SK-N-SH (cell line): ENCODE measurements at regions not wholly inside any gene's neighbourhood (a gene's known extent, or its start where the extent isn't known, plus 50 kb on each side); places are given as distances from the start of the nearest gene placed in this dataset.

Experiments used
- CTCF ChIA-PET: fragments of 300-600, 350-600 bp; formaldehyde crosslinking; extraction: SDS; loops from one replicate; lab custom pipeline; 2021; lab: Yijun Ruan, JAX
- POLR2A ChIA-PET: fragments of 350-600 bp; sonication (Branson Sonifier 250); formaldehyde crosslinking; extraction: SDS; loops from one replicate; lab custom pipeline; 2020; ENCODE audit warnings: antibody characterized with exemption, inconsistent platforms; lab: Yijun Ruan, JAX
- DNase-seq: peaks from one replicate; pipeline ENCODE4 v3.0.0; 2012
- H2AFZ ChIP-seq: fragments of 200-600 bp; sonication (generic); 2 replicates; pipeline ENCODE4 v1.8.1; 2016; ENCODE audit warnings: antibody characterized with exemption, mild to moderate bottlenecking, low read depth
- H3F3A ChIP-seq: fragments of 200-600 bp; sonication (generic); replicated peaks from 2 replicates; pipeline ENCODE3; 2016; ENCODE audit warnings: antibody characterized with exemption, mild to moderate bottlenecking; ENCODE audit not compliant: insufficient read depth
- H3K27ac ChIP-seq, 2 experiments: fragments of 200-500 bp in 1 of 2; fragments of 200-600 bp in 1 of 2; sonication (Bioruptor generic) in 1 of 2; sonication (generic), shearing (Covaris generic) in 1 of 2; 2 replicates each; pipeline versions ENCODE4 v1.5.1 to v1.6.1; 2014 to 2016; ENCODE audit warnings: low read depth in 2 of 2, inconsistent platforms in 1 of 2, low read length in 1 of 2, mild to moderate bottlenecking in 1 of 2, mixed read lengths in 1 of 2
- H3K27me3 ChIP-seq: fragments of 200-600 bp; sonication (generic), shearing (Covaris generic); 2 replicates; pipeline ENCODE4 v1.6.1; 2016; ENCODE audit warnings: mixed run types; ENCODE audit not compliant: insufficient read depth
- H3K36me3 ChIP-seq, 2 experiments: fragments of 200-500 bp in 1 of 2; fragments of 200-600 bp in 1 of 2; sonication (Bioruptor generic) in 1 of 2; sonication (generic) in 1 of 2; replicated peaks in 1 of 2; 2 replicates each; pipeline versions ENCODE3 to v1.5.1; 2014 to 2016; ENCODE audit warnings: low read length in 1 of 2, mild to moderate bottlenecking in 1 of 2; ENCODE audit not compliant: insufficient read depth in 2 of 2, control insufficient read depth in 1 of 2
- H3K4me1 ChIP-seq, 2 experiments: fragments of 200-500 bp in 1 of 2; fragments of 200-600 bp in 1 of 2; sonication (Bioruptor generic) in 1 of 2; sonication (generic), shearing (Covaris generic) in 1 of 2; 2 replicates each; pipeline versions ENCODE4 v1.5.1 to v1.6.1; 2014 to 2016; ENCODE audit warnings: low read depth in 1 of 2, low read length in 1 of 2, mixed run types in 1 of 2; ENCODE audit not compliant: insufficient read depth in 2 of 2, control insufficient read depth in 1 of 2
- H3K4me2 ChIP-seq: fragments of 200-600 bp; sonication (generic), shearing (Covaris generic); 2 replicates; pipeline ENCODE4 v1.6.1; 2017; ENCODE audit warnings: mixed run types
- H3K4me3 ChIP-seq, 2 experiments: fragments of 200-500 bp in 1 of 2; fragments of 200-600 bp in 1 of 2; sonication (Bioruptor generic) in 1 of 2; sonication (generic), shearing (Covaris generic) in 1 of 2; 2 replicates each; pipeline versions ENCODE4 v1.5.1 to v1.8.1; 2014 to 2016; ENCODE audit warnings: low read depth in 2 of 2, inconsistent platforms in 1 of 2, low read length in 1 of 2, mild to moderate bottlenecking in 1 of 2, mixed read lengths in 1 of 2, moderate library complexity in 1 of 2
- H3K79me2 ChIP-seq: fragments of 200-600 bp; sonication (generic); 2 replicates; pipeline ENCODE4 v1.8.1; 2017; ENCODE audit warnings: mild to moderate bottlenecking; ENCODE audit not compliant: insufficient read depth
- H3K9ac ChIP-seq: fragments of 200-600 bp; sonication (generic); 2 replicates; pipeline ENCODE4 v1.6.1; 2017; ENCODE audit warnings: mixed run types
- H3K9me2 ChIP-seq: fragments of 200-600 bp; sonication (generic); 2 replicates; pipeline ENCODE4 v1.6.1; 2017; ENCODE audit warnings: mixed run types
- H3K9me3 ChIP-seq: fragments of 200-600 bp; sonication (generic); 2 replicates; pipeline ENCODE4 v1.6.1; 2017; ENCODE audit warnings: mixed run types, mild to moderate bottlenecking, moderate library complexity
- H4K20me1 ChIP-seq: fragments of 200-600 bp; sonication (generic); 2 replicates; pipeline ENCODE4 v1.6.1; 2017; ENCODE audit warnings: mild to moderate bottlenecking, mixed run types; ENCODE audit not compliant: insufficient read depth
- ELF1 ChIP-seq: IDR thresholded peaks from 2 replicates; pipeline ENCODE4 v1.4.0; 2012
- EZH2phosphoT487 ChIP-seq: fragments of 200-600 bp; sonication (generic); IDR thresholded peaks from 2 replicates; pipeline ENCODE4 v1.6.1; 2017; ENCODE audit warnings: low read depth, mixed run types, mild to moderate bottlenecking, antibody characterized with exemption, moderate library complexity, borderline replicate concordance
- FOSL2 ChIP-seq: IDR thresholded peaks from 2 replicates; pipeline ENCODE4 v1.4.0; 2012; ENCODE audit warnings: low read depth, mild to moderate bottlenecking, moderate library complexity, borderline replicate concordance
- MXI1 ChIP-seq: IDR thresholded peaks from 2 replicates; pipeline ENCODE4 v1.6.1; 2012; ENCODE audit warnings: mild to moderate bottlenecking, low read depth, low read length, improper control_type of control experiment
- NFIC ChIP-seq: IDR thresholded peaks from 2 replicates; pipeline ENCODE4 v1.4.0; 2012; ENCODE audit warnings: borderline replicate concordance
- POLR2AphosphoS5 ChIP-seq: IDR thresholded peaks from 2 replicates; pipeline ENCODE4 v1.6.1; 2012; ENCODE audit warnings: low read depth, low read length
- RAD21 ChIP-seq: IDR thresholded peaks from 2 replicates; pipeline ENCODE4 v1.6.1; 2012; ENCODE audit warnings: mild to moderate bottlenecking, low read length
- RFX5 ChIP-seq: IDR thresholded peaks from 2 replicates; pipeline ENCODE4 v1.6.1; 2012; ENCODE audit warnings: mild to moderate bottlenecking, improper control_type of control experiment, low read length
- TAF1 ChIP-seq: IDR thresholded peaks from 2 replicates; pipeline ENCODE4 v1.6.1; 2012; ENCODE audit warnings: low read depth, mild to moderate bottlenecking, low read length, moderate library complexity, borderline replicate concordance
- YY1 ChIP-seq: IDR thresholded peaks from 2 replicates; pipeline ENCODE4 v1.4.0; 2012; ENCODE audit warnings: low read depth, mild to moderate bottlenecking
- WGBS: methylation state at CpG from one replicate; pipeline ENCODE4 v1.1.6; 2017; ENCODE audit warnings: low lambda C conversion rate; 5-methylcytosine and 5-hydroxymethylcytosine counted together
- TF ChIP-seq, protein P1 (sequence below): fragments of 150-350 bp; IDR thresholded peaks from 2 replicates; pipeline ENCODE4 v1.6.1; 2017; ENCODE audit warnings: antibody characterized with exemption, low read length, low read depth, borderline replicate concordance
- TF ChIP-seq, protein P2 (sequence below): fragments of 200-600 bp; sonication (generic); IDR thresholded peaks from 2 replicates; pipeline ENCODE4 v1.6.1; 2017; ENCODE audit warnings: antibody characterized with exemption, mild to moderate bottlenecking, moderate library complexity
- TF ChIP-seq, protein P3 (sequence below): IDR thresholded peaks from 2 replicates; pipeline ENCODE4 v1.6.1; 2012; ENCODE audit warnings: mild to moderate bottlenecking, low read depth, low read length, moderate library complexity
- TF ChIP-seq, protein P4 (sequence below): fragments of 150-350 bp; IDR thresholded peaks from 2 replicates; pipeline ENCODE4 v1.6.1; 2016; ENCODE audit warnings: mild to moderate bottlenecking, low read depth, low read length

DNA sequence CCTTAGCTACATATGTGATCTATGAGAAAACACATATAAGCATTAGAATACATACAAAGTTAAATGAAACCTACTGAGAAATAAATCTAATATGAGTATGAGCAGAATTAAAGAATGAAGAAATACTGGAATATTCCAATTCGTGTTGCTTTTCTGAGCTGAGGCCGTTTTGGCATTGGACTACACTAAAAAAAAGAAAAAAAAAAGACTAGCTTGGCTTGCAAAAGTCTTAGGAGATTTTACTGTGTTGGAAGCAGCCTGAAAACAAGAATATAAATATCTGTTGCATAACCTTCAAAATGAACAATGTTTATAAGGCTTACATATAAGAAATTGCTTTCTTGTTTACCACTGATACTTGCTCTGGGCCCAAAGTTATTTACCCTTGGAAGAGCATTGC is 562.8 kb downstream of the TMEM182 start:
- Histone ChIP-seq H3K4me3 (no peak overlapping the region), H3K9ac (no peak overlapping the region), H3K9me3 (no peaks in the 10 kb centered on the region), H3K36me3 (no peaks in the 10 kb centered on the region), H3K79me2 (no peaks in the 10 kb centered on the region), H3K4me2 (no peak overlapping the region), H3K27ac (no peak overlapping the region), H4K20me1 (no peaks in the 10 kb centered on the region), H2AFZ (no peak overlapping the region), H3F3A (no peaks in the 10 kb centered on the region), H3K4me1 (no peaks in the 10 kb centered on the region), H3K9me2 (no peaks in the 10 kb centered on the region), H3K27me3 (no peaks in the 10 kb centered on the region)
- ChIA-PET CTCF (interaction anchor here (0.9 kb wide), 1 partner anchor 11 kb away, joined by 3 read pairs; no protein-coding TSS in a partner anchor), POLR2A (no interaction called here)
- TF ChIP-seq POLR2AphosphoS5 = no peak
- TF ChIP-seq, protein P1, sequence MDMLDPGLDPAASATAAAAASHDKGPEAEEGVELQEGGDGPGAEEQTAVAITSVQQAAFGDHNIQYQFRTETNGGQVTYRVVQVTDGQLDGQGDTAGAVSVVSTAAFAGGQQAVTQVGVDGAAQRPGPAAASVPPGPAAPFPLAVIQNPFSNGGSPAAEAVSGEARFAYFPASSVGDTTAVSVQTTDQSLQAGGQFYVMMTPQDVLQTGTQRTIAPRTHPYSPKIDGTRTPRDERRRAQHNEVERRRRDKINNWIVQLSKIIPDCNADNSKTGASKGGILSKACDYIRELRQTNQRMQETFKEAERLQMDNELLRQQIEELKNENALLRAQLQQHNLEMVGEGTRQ = no peak
- TF ChIP-seq, protein P2, sequence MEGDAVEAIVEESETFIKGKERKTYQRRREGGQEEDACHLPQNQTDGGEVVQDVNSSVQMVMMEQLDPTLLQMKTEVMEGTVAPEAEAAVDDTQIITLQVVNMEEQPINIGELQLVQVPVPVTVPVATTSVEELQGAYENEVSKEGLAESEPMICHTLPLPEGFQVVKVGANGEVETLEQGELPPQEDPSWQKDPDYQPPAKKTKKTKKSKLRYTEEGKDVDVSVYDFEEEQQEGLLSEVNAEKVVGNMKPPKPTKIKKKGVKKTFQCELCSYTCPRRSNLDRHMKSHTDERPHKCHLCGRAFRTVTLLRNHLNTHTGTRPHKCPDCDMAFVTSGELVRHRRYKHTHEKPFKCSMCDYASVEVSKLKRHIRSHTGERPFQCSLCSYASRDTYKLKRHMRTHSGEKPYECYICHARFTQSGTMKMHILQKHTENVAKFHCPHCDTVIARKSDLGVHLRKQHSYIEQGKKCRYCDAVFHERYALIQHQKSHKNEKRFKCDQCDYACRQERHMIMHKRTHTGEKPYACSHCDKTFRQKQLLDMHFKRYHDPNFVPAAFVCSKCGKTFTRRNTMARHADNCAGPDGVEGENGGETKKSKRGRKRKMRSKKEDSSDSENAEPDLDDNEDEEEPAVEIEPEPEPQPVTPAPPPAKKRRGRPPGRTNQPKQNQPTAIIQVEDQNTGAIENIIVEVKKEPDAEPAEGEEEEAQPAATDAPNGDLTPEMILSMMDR = no peak
- TF ChIP-seq NFIC = no peak
- no peak for TF ChIP-seq RAD21
- TF ChIP-seq, protein P3, sequence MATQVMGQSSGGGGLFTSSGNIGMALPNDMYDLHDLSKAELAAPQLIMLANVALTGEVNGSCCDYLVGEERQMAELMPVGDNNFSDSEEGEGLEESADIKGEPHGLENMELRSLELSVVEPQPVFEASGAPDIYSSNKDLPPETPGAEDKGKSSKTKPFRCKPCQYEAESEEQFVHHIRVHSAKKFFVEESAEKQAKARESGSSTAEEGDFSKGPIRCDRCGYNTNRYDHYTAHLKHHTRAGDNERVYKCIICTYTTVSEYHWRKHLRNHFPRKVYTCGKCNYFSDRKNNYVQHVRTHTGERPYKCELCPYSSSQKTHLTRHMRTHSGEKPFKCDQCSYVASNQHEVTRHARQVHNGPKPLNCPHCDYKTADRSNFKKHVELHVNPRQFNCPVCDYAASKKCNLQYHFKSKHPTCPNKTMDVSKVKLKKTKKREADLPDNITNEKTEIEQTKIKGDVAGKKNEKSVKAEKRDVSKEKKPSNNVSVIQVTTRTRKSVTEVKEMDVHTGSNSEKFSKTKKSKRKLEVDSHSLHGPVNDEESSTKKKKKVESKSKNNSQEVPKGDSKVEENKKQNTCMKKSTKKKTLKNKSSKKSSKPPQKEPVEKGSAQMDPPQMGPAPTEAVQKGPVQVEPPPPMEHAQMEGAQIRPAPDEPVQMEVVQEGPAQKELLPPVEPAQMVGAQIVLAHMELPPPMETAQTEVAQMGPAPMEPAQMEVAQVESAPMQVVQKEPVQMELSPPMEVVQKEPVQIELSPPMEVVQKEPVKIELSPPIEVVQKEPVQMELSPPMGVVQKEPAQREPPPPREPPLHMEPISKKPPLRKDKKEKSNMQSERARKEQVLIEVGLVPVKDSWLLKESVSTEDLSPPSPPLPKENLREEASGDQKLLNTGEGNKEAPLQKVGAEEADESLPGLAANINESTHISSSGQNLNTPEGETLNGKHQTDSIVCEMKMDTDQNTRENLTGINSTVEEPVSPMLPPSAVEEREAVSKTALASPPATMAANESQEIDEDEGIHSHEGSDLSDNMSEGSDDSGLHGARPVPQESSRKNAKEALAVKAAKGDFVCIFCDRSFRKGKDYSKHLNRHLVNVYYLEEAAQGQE = no peak
- TF ChIP-seq ELF1 = no peak
- no peak for TF ChIP-seq YY1
- TF ChIP-seq EZH2phosphoT487 = no peak
- no peak for TF ChIP-seq FOSL2
- no peak for TF ChIP-seq TAF1
- TF ChIP-seq, protein P4, sequence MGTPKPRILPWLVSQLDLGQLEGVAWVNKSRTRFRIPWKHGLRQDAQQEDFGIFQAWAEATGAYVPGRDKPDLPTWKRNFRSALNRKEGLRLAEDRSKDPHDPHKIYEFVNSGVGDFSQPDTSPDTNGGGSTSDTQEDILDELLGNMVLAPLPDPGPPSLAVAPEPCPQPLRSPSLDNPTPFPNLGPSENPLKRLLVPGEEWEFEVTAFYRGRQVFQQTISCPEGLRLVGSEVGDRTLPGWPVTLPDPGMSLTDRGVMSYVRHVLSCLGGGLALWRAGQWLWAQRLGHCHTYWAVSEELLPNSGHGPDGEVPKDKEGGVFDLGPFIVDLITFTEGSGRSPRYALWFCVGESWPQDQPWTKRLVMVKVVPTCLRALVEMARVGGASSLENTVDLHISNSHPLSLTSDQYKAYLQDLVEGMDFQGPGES = no peak
- no peak for TF ChIP-seq MXI1
- no peak for TF ChIP-seq RFX5
- no peak for DNase-seq
- 1% methylated on average over 2 of the region's 2 CpGs for WGBS
